GM19468 (cell line): ENCODE measurements at regions not wholly inside any gene's neighbourhood (a gene's known extent, or its start where the extent isn't known, plus 50 kb on each side); places are given as distances from the start of the nearest gene placed in this dataset.
"Not testable (repeated sequence)": the region's sequence is repeated elsewhere in the genome, so short reads cannot be mapped to it uniquely, and the experiment has no call there.

ENCODE experiments used
- ATAC-seq: cut with Tn5 transposase; IDR thresholded peaks from one replicate; pipeline ENCODE4 v1.9.1; 2021; ENCODE audit warnings: mild to moderate bottlenecking, moderate library complexity, moderate number of reproducible peaks; ENCODE audit not compliant: unreplicated experiment; ENCODE audit errors: extremely low read depth

DNA sequence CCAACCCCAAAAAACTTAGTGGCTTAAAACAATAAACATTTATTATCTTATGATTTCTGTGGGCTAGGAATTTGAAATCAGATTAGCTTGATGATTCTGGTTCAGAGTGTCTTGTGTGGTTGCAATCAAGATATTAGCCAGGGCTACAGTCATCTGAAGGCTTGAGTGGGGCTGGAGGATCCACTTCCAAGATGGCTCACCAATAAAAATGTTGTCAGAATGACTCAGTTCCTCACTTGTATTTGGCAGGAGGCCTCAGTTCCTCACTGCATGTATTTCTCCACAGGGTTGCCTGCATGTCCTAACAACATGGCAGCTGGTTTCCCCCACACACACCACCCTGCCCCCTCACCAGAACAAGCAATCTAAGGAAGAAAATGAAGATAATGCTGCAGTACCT is 98.2 kb upstream of the NIPBL start:
- no peak for ATAC-seq

DNA sequence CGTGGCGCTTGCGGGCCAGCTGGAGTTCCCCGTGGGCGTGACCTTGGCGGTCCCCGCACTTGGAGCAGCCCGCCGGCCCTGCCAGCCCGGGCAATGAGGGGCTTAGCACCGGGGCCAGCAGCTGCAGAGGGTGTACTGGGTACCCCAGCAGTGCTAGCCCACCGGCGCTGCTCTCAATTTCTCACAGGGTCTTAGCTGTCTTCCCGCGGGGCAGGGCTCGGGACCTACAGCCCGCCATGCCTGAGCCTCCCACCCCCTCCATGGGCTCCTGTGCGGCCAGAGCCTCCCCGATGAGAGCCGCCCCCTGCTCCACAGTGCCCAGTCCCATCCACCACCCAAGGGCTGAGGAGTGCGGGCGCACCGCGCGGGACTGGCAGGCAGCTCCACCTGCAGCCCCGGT is 94.0 kb upstream of the NIPBL start:
- ATAC-seq, result not testable (repeated sequence)

DNA sequence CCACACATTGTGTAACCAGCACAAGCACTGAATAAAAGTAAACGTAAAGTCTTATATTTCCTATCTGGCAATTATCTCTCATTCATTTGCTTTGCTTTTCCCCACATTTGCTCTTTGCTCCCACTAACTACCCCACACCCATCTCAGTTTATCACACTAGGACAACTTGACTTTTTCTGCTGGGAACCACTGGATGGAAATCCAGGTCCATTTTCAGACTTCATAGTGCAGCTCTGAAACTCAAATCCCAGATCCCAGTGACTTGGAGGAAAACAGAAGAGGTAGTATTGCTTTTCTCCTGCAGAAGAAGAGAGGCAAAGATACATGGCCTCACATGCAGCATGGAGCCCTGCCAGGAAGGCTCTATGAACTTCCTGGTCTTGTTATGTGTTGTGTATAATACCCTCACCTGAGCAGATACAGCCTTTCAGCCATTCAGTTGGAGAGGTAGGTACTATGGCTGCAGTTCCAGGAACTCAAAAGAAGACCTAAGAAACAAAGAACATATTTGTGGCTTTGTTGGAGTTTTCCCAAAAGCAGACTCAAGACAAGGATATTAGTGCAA is 90.0 kb upstream of the NIPBL start:
- no peak for ATAC-seq

- no peak for ATAC-seq
Measured at GRCh38 chr5:36787365-36788093, 89.0 kb upstream of the NIPBL start.

DNA sequence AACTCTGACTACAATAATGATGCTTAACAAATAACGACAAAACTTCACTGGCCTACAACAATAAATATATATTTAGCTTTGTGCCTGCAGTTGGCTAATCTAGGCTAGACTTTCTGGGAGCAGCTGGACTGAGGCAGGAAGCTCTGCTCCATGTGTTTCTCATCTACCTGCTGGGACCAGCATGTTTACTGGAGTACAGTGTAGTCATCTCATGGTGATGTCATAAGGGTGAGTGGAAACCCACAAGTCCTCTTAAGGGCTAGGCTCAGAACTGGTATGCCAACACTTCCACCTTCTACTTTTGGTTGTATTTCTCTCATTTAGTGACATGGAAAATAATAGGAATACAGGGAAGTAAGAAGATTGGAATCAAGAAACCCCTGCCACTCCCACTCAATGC is 85.7 kb upstream of the NIPBL start:
- no peak for ATAC-seq

- no peak for ATAC-seq
Measured at GRCh38 chr5:36792560-36793180, 83.9 kb upstream of the NIPBL start.

- no peak for ATAC-seq
Measured at GRCh38 chr5:36795366-36795765, 81.2 kb upstream of the NIPBL start.

DNA sequence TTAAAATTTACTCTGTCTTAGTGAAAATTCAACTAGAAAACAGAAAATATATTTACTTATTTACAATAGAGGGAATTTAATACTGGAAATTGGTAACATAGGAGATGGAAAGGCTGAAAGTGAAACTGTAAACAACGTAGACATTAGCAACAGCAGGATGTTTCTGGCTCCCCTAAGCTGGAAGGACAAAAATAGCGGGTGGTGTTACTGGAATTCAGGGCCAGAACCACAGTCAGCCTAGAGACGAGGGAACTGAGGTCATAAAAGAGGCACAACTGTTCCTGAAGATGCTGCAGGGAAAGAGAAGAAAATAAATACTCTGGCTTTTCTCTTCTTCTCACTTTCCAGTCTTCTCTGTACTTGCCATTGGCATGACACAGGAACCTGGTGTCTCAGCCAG is 80.4 kb upstream of the NIPBL start:
- no peak for ATAC-seq

GRCh38 chr5:36801523-36801922 is 75.0 kb upstream of the NIPBL start:
- ATAC-seq, result no peak

DNA sequence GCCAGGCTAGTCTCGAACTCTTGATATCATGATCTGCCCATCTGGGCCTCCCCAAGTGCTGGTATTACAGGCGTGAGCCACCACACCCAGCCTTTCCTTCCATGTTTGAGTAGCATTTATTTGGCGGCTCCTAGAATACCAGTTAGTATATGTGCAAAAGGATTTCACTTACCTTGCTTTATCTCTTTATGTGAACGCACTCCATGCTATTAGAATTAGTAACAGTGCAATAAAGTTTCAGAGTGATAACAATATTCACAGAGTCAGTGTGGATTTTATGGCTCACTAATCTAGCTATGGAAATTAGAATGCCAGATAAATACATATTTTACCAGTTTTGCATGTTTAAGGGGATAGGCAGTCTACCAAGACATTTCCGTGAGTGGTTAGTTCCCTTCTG is 74.4 kb upstream of the NIPBL start:
- ATAC-seq, result no peak

GRCh38 chr5:36813249-36813648 is 63.3 kb upstream of the NIPBL start:
- ATAC-seq, result not testable (repeated sequence)

DNA sequence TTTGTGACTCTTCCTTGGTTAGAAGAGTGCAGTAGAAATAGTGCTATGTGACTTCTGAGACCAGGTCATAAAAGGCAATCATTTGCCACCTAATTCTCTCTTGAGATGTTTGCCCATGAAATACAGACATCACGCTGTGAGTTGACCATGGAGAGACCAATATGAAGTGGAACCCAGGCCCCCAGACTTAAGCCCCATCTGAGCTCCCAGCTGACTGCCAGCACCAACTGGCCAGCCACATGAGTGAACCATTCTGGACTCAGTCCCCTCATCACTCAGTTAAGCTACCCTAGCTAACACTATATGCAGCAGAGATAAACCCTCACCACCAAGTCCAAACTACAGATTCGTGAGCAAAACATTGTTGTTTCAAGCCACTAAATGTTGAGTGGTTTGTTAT is 60.7 kb upstream of the NIPBL start:
- no peak for ATAC-seq

- ATAC-seq, result no peak
Measured at GRCh38 chr5:36820900-36821299, 55.7 kb upstream of the NIPBL start.

DNA sequence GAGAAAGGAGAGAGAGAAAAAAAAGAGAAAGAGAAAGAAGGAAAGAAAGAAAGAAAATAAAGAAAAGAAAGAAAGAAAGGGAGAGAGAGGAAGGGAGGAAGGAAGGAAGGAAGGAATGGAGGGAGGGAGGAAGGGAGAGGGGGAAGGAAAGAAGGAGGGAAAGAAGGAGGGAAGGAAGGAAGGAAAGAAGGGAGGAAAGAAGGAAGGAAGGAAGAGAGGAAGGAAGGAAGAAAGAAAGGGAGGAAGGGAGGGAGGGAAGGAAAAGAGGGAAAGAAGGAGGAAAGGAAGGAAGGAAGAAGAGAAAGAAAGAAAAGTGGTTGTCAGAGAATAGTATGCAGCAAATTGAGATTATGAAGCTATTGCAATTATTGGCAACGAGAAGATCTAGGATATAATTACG is 49.9 kb upstream of the NIPBL start:
- ATAC-seq, result no peak
